ENCODE measurements at regions not wholly inside any gene's neighbourhood (a gene's known extent, or its start where the extent isn't known, plus 50 kb on each side); places are given as distances from the start of the nearest gene placed in this dataset.

DNA sequence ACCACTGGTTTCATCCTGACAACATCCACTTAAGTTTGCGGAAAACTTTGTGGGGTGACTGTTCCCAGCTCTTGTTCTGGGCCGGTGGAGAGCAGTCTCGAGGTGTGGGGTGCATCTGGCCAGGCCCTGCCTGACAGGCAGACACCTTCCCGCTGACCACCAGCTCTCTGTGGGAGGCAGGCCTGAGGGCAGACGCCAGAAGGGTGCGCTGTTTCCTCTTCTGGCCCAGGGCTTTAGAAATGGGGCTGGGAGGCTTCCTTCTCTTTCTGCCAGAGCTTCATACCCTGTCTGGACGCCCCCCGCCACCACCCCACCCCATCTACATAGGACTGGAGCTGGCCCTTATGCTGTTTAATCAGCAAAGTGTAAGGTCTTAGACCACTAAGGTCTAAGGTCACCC, 263.8 kb downstream of the LOXHD1 start:
- no peak overlapping the region for H3K4me3 ChIP-seq
- DNase-seq (ENCODE audit: low spot score) (no peak), ATAC-seq (ENCODE audit: insufficient number of reproducible peaks, low FRiP score, low read depth) (no peak)
- peaks cover 0 to 4% of the 10 kb centered on the region in 2 donors for H3K4me1 ChIP-seq (ENCODE audit: control insufficient read depth in 1 of 2, low read depth in 2 of 2)
- TF ChIP-seq, protein P1, sequence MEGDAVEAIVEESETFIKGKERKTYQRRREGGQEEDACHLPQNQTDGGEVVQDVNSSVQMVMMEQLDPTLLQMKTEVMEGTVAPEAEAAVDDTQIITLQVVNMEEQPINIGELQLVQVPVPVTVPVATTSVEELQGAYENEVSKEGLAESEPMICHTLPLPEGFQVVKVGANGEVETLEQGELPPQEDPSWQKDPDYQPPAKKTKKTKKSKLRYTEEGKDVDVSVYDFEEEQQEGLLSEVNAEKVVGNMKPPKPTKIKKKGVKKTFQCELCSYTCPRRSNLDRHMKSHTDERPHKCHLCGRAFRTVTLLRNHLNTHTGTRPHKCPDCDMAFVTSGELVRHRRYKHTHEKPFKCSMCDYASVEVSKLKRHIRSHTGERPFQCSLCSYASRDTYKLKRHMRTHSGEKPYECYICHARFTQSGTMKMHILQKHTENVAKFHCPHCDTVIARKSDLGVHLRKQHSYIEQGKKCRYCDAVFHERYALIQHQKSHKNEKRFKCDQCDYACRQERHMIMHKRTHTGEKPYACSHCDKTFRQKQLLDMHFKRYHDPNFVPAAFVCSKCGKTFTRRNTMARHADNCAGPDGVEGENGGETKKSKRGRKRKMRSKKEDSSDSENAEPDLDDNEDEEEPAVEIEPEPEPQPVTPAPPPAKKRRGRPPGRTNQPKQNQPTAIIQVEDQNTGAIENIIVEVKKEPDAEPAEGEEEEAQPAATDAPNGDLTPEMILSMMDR (IDR thresholded peaks at IDR 0.05): no peak
- H3K36me3 ChIP-seq: no peaks in the 10 kb centered on the region
- no peak overlapping the region for H3K27ac ChIP-seq
- H3K27me3 ChIP-seq (replicated peaks; ENCODE audit: insufficient read depth): no peaks in the 10 kb centered on the region
- H3K9me3 ChIP-seq: no peaks in the 10 kb centered on the region

- DNase-seq (ENCODE audit: low spot score): no peak
- Histone ChIP-seq H3K9me3 (no peaks in the 10 kb centered on the region), H3K27ac (no peak overlapping the region), H3K27me3 (replicated peaks; ENCODE audit: insufficient read depth) (no peaks in the 10 kb centered on the region), H3K4me3 (no peak overlapping the region), H3K4me1 (ENCODE audit: control insufficient read depth in 1 of 2, low read depth in 2 of 2) (no peaks in the 10 kb centered on the region), H3K36me3 (no peaks in the 10 kb centered on the region)
- no peak for ATAC-seq (ENCODE audit: insufficient number of reproducible peaks, low FRiP score, low read depth)
- TF ChIP-seq, protein P1 (IDR thresholded peaks at IDR 0.05): no peak
Measured at GRCh38 chr18:46393961-46394360, 263.1 kb downstream of the LOXHD1 start.

GRCh38 chr18:46395795-46396194, 261.2 kb downstream of the LOXHD1 start:
- Histone ChIP-seq H3K4me1 (ENCODE audit: control insufficient read depth in 1 of 2, low read depth in 2 of 2) (no peaks in the 10 kb centered on the region), H3K9me3 (no peaks in the 10 kb centered on the region), H3K27ac (no peak overlapping the region), H3K4me3 (no peak overlapping the region), H3K27me3 (replicated peaks; ENCODE audit: insufficient read depth) (no peaks in the 10 kb centered on the region), H3K36me3 (no peaks in the 10 kb centered on the region)
- TF ChIP-seq, protein P1 (IDR thresholded peaks at IDR 0.05): no peak
- ATAC-seq (ENCODE audit: insufficient number of reproducible peaks, low FRiP score, low read depth): no peak
- no peak for DNase-seq (ENCODE audit: low spot score)

DNA sequence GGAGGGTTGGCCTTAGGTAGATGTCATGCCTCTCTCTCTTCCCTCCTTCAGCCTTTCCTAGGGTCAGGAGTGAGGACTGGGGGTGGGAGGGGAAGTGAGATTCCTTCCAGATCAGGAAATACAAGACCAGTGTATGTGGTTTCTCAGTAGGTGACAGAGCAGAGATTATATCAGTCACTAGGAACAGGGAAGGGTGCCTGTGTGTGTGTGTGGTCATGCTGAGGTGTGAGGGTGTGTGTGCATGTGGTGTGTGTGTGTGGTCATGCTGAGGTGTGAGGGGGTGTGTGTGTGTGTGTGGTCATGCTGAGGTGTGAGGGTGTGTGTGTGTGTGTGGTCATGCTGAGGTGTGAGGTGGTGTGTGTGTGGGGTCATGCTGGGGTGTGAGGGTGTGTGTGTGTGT, 259.8 kb downstream of the LOXHD1 start:
- Histone ChIP-seq H3K4me3 (no peak overlapping the region), H3K27me3 (replicated peaks; ENCODE audit: insufficient read depth) (no peaks in the 10 kb centered on the region), H3K27ac (no peak overlapping the region), H3K36me3 (no peaks in the 10 kb centered on the region), H3K4me1 (ENCODE audit: control insufficient read depth in 1 of 2, low read depth in 2 of 2) (no peaks in the 10 kb centered on the region), H3K9me3 (no peaks in the 10 kb centered on the region)
- TF ChIP-seq, protein P1 (IDR thresholded peaks at IDR 0.05): no peak
- DNase-seq (ENCODE audit: low spot score) (no peak), ATAC-seq (ENCODE audit: insufficient number of reproducible peaks, low FRiP score, low read depth) (no peak)

GRCh38 chr18:46398005-46398404, 259.0 kb downstream of the LOXHD1 start:
- no peaks in the 10 kb centered on the region for H3K4me1 ChIP-seq (ENCODE audit: control insufficient read depth in 1 of 2, low read depth in 2 of 2)
- no peaks in the 10 kb centered on the region for H3K9me3 ChIP-seq
- H3K4me3 ChIP-seq: no peak overlapping the region
- TF ChIP-seq, protein P1 (IDR thresholded peaks at IDR 0.05): no peak
- no peak for ATAC-seq (ENCODE audit: insufficient number of reproducible peaks, low FRiP score, low read depth)
- DNase-seq (ENCODE audit: low spot score): no peak
- no peaks in the 10 kb centered on the region for H3K27me3 ChIP-seq (replicated peaks; ENCODE audit: insufficient read depth)
- H3K36me3 ChIP-seq: no peaks in the 10 kb centered on the region
- no peak overlapping the region for H3K27ac ChIP-seq
